Hepatocyte (in vitro differentiated cells): ENCODE measurements at regions not wholly inside any gene's neighbourhood (a gene's known extent, or its start where the extent isn't known, plus 50 kb on each side); places are given as distances from the start of the nearest gene placed in this dataset.

Experiments used
- CTCF ChIP-seq: fragments of 200-600 bp; sonication (generic); IDR thresholded peaks from 2 replicates; pipeline ENCODE4 v1.5.1; 2016; ENCODE audit warnings: antibody characterized with exemption, mild to moderate bottlenecking; ENCODE audit not compliant: poor library complexity
- EZH2phosphoT487 ChIP-seq: fragments of 200-600 bp; sonication (generic); IDR thresholded peaks from one replicate; pipeline ENCODE4 v1.6.1; 2018; ENCODE audit warnings: antibody characterized with exemption, mild to moderate bottlenecking, low read depth, moderate library complexity; ENCODE audit not compliant: unreplicated experiment, severe bottlenecking

GRCh38 chr18:44119607-44120006 lies 561.1 kb upstream of the SETBP1 start:
- TF ChIP-seq EZH2phosphoT487 (no peak), CTCF (no peak)
